ENCODE measurements at regions not wholly inside any gene's neighbourhood (a gene's known extent, or its start where the extent isn't known, plus 50 kb on each side); places are given as distances from the start of the nearest gene placed in this dataset.

- peak overlapping the region; percentile 70 for H3K27ac ChIP-seq (replicated peaks)
- TF ChIP-seq SPI1 (IDR thresholded peaks at IDR 0.05; ENCODE audit: borderline replicate concordance, low read depth) = no peak
- TF ChIP-seq, protein P1, sequence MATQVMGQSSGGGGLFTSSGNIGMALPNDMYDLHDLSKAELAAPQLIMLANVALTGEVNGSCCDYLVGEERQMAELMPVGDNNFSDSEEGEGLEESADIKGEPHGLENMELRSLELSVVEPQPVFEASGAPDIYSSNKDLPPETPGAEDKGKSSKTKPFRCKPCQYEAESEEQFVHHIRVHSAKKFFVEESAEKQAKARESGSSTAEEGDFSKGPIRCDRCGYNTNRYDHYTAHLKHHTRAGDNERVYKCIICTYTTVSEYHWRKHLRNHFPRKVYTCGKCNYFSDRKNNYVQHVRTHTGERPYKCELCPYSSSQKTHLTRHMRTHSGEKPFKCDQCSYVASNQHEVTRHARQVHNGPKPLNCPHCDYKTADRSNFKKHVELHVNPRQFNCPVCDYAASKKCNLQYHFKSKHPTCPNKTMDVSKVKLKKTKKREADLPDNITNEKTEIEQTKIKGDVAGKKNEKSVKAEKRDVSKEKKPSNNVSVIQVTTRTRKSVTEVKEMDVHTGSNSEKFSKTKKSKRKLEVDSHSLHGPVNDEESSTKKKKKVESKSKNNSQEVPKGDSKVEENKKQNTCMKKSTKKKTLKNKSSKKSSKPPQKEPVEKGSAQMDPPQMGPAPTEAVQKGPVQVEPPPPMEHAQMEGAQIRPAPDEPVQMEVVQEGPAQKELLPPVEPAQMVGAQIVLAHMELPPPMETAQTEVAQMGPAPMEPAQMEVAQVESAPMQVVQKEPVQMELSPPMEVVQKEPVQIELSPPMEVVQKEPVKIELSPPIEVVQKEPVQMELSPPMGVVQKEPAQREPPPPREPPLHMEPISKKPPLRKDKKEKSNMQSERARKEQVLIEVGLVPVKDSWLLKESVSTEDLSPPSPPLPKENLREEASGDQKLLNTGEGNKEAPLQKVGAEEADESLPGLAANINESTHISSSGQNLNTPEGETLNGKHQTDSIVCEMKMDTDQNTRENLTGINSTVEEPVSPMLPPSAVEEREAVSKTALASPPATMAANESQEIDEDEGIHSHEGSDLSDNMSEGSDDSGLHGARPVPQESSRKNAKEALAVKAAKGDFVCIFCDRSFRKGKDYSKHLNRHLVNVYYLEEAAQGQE (IDR thresholded peaks at IDR 0.05; ENCODE audit: insufficient replicate concordance, low read depth) = no peak
- no peak for TF ChIP-seq GABPA (IDR thresholded peaks at IDR 0.05; ENCODE audit: low read depth)
- TF ChIP-seq POLR2AphosphoS5 (IDR thresholded peaks at IDR 0.05; ENCODE audit: low read depth) = no peak
- TF ChIP-seq, protein P2, sequence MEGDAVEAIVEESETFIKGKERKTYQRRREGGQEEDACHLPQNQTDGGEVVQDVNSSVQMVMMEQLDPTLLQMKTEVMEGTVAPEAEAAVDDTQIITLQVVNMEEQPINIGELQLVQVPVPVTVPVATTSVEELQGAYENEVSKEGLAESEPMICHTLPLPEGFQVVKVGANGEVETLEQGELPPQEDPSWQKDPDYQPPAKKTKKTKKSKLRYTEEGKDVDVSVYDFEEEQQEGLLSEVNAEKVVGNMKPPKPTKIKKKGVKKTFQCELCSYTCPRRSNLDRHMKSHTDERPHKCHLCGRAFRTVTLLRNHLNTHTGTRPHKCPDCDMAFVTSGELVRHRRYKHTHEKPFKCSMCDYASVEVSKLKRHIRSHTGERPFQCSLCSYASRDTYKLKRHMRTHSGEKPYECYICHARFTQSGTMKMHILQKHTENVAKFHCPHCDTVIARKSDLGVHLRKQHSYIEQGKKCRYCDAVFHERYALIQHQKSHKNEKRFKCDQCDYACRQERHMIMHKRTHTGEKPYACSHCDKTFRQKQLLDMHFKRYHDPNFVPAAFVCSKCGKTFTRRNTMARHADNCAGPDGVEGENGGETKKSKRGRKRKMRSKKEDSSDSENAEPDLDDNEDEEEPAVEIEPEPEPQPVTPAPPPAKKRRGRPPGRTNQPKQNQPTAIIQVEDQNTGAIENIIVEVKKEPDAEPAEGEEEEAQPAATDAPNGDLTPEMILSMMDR (IDR thresholded peaks at IDR 0.05; ENCODE audit: insufficient read depth, low read length) = no peak
- no peak for DNase-seq (ENCODE audit: low read depth in 1 of 2, low spot score in 1 of 2)
- no peak overlapping the region for H3K4me3 ChIP-seq (replicated peaks; ENCODE audit: insufficient read depth, low read length)
- no peaks in the 10 kb centered on the region for H3K27me3 ChIP-seq (ENCODE audit: insufficient read depth, poor library complexity, severe bottlenecking)
Observed at GRCh38 chr7:155204744-155205367, 92.8 kb upstream of the INSIG1 start.

GRCh38 chr7:155205368-155206317 is 92.0 kb upstream of the INSIG1 start:
- TF ChIP-seq POLR2AphosphoS5 (IDR thresholded peaks at IDR 0.05; ENCODE audit: low read depth) (peak; percentile 64; the same call in 1 of the 2 replicates), GABPA (IDR thresholded peaks at IDR 0.05; ENCODE audit: low read depth) (no peak), SPI1 (IDR thresholded peaks at IDR 0.05; ENCODE audit: borderline replicate concordance, low read depth) (peak; percentile 66; the same call in 1 of the 2 replicates)
- TF ChIP-seq, protein P1 (IDR thresholded peaks at IDR 0.05; ENCODE audit: insufficient replicate concordance, low read depth) = no peak
- Histone ChIP-seq H3K27me3 (ENCODE audit: insufficient read depth, poor library complexity, severe bottlenecking) (no peaks in the 10 kb centered on the region), H3K4me3 (replicated peaks; ENCODE audit: insufficient read depth, low read length) (peak overlapping the region; percentile 27), H3K27ac (replicated peaks) (peak overlapping the region; percentile 70)
- DNase-seq (ENCODE audit: low read depth in 1 of 2, low spot score in 1 of 2) = peak; percentile 91 to 92

- DNase-seq (ENCODE audit: low read depth in 1 of 2, low spot score in 1 of 2) = peak; percentile 83 to 84
- Histone ChIP-seq H3K27me3 (ENCODE audit: insufficient read depth, poor library complexity, severe bottlenecking) (no peaks in the 10 kb centered on the region), H3K4me3 (replicated peaks; ENCODE audit: insufficient read depth, low read length) (peak overlapping the region; percentile 27), H3K27ac (replicated peaks) (peak overlapping the region; percentile 60)
- peak; percentile 43; the same call in 1 of the 2 replicates for TF ChIP-seq SPI1 (IDR thresholded peaks at IDR 0.05; ENCODE audit: borderline replicate concordance, low read depth)
- TF ChIP-seq POLR2AphosphoS5 (IDR thresholded peaks at IDR 0.05; ENCODE audit: low read depth) = no peak
- TF ChIP-seq, protein P2 (IDR thresholded peaks at IDR 0.05; ENCODE audit: insufficient read depth, low read length) = no peak
- TF ChIP-seq, protein P1 (IDR thresholded peaks at IDR 0.05; ENCODE audit: insufficient replicate concordance, low read depth) = no peak
- no peak for TF ChIP-seq GABPA (IDR thresholded peaks at IDR 0.05; ENCODE audit: low read depth)
Observed at GRCh38 chr7:155206318-155207020, 91.2 kb upstream of the INSIG1 start.

Data from HL-60 (cell line).